Endothelial cell of umbilical vein (primary cell): ENCODE measurements at regions not wholly inside any gene's neighbourhood (a gene's known extent, or its start where the extent isn't known, plus 50 kb on each side); places are given as distances from the start of the nearest gene placed in this dataset.
"Not testable (repeated sequence)": the region's sequence is repeated elsewhere in the genome, so short reads cannot be mapped to it uniquely, and the experiment has no call there.

ENCODE experiments used
- EZH2 ChIP-seq: IDR thresholded peaks from 2 replicates; pipeline ENCODE4 v1.6.1; 2012; ENCODE audit warnings: borderline replicate concordance, low read depth, mild to moderate bottlenecking, moderate library complexity, low read length, inconsistent platforms; ENCODE audit not compliant: severe bottlenecking
- POLR2A ChIP-seq: IDR thresholded peaks from 2 replicates; pipeline ENCODE4 v1.6.1; 2012; ENCODE audit warnings: low read depth, mild to moderate bottlenecking, control low read depth, low read length
- POLR2AphosphoS5 ChIP-seq: IDR thresholded peaks from 2 replicates; pipeline ENCODE4 v1.6.1; 2012; ENCODE audit warnings: low read depth, mild to moderate bottlenecking, control low read depth, low read length, moderate library complexity; ENCODE audit not compliant: insufficient read depth
- TF ChIP-seq, protein P1 (sequence below), 2 donors: IDR thresholded peaks; 1 replicate in 1 of 2; 2 replicates in 1 of 2; pipeline ENCODE4 v1.5.1; 2011; ENCODE audit warnings: low read length in 2 of 2, mild to moderate bottlenecking in 2 of 2, moderate library complexity in 2 of 2, control low read depth in 1 of 2, inconsistent platforms in 1 of 2, low read depth in 1 of 2; ENCODE audit not compliant: insufficient read depth in 1 of 2; ENCODE audit errors: extremely low read depth in 1 of 2

DNA sequence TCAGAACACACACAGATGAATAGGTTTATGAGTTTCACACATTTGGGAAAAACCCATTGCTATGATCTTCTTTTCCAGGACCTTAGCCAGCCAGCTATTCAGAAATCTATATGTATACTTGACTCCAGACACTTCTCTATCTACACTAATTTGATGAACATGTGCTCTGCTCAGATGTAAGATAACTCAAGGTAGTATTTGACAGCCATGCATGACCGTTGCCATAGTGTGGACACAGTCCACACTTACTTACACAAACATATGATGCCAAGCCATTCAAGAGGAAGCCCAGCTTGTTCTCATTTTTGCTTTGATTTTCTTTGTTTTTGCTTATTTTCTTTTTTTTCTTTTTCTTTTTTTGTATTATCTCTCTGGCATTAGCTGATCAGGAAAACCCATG lies 1328.4 kb downstream of the RPIA start:
- not testable (repeated sequence) for TF ChIP-seq POLR2AphosphoS5, EZH2, POLR2A
- TF ChIP-seq, protein P1, sequence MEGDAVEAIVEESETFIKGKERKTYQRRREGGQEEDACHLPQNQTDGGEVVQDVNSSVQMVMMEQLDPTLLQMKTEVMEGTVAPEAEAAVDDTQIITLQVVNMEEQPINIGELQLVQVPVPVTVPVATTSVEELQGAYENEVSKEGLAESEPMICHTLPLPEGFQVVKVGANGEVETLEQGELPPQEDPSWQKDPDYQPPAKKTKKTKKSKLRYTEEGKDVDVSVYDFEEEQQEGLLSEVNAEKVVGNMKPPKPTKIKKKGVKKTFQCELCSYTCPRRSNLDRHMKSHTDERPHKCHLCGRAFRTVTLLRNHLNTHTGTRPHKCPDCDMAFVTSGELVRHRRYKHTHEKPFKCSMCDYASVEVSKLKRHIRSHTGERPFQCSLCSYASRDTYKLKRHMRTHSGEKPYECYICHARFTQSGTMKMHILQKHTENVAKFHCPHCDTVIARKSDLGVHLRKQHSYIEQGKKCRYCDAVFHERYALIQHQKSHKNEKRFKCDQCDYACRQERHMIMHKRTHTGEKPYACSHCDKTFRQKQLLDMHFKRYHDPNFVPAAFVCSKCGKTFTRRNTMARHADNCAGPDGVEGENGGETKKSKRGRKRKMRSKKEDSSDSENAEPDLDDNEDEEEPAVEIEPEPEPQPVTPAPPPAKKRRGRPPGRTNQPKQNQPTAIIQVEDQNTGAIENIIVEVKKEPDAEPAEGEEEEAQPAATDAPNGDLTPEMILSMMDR (IDR thresholded peaks at IDR 0.05; ENCODE audit: extremely low read depth in 1 of 2, insufficient read depth in 1 of 2, low read depth in 1 of 2, low read length in 2 of 2): not testable (repeated sequence)
